ENCODE measurements at regions not wholly inside any gene's neighbourhood (a gene's known extent, or its start where the extent isn't known, plus 50 kb on each side); places are given as distances from the start of the nearest gene placed in this dataset.

GRCh38 chr10:45238896-45239295 lies 76.5 kb downstream of the OR13A1 start:
- dilution Hi-C loops (cut with MboI; ENCODE audit: extremely low pct_ligation_motif_present, low sequenced_read_pairs), result no loop called here
- ChIA-PET POLR2A (no interaction called here), CTCF (no interaction called here)
- no peak overlapping the region for H3K4me2 ChIP-seq (ENCODE audit: insufficient read depth, low read length)
- H3K9me1 ChIP-seq (replicated peaks; ENCODE audit: control insufficient read depth, extremely low read depth, insufficient read depth, low read length), result no peaks in the 10 kb centered on the region
- no peak overlapping the region for H3K4me3 ChIP-seq (replicated peaks in 1 of 3; ENCODE audit: insufficient read depth in 1 of 3, low read depth in 1 of 3, low read length in 3 of 3)
- BruUV-seq (replicated peaks), result no TSS peak
- peak overlapping the region; percentile 92 for H2AFZ ChIP-seq (ENCODE audit: low read depth, low read length)
- H3K4me1 ChIP-seq (ENCODE audit: control insufficient read depth, extremely low read depth, insufficient read depth, low read length), result peaks cover 32% of the 10 kb centered on the region
- H3K36me3 ChIP-seq (ENCODE audit: control insufficient read depth in 2 of 2, extremely low read depth in 1 of 2, insufficient read depth in 2 of 2, low read length in 2 of 2), result no peaks in the 10 kb centered on the region
- intact Hi-C loops (cut with micrococcal nuclease), result no loop called here
- H3K9ac ChIP-seq (replicated peaks; ENCODE audit: extremely low read depth, insufficient read depth, low read length), result no peak overlapping the region
- H3K27me3 ChIP-seq (ENCODE audit: control insufficient read depth in 2 of 2, insufficient read depth in 2 of 2, low read length in 2 of 2), result no peaks in the 10 kb centered on the region
- DNase-seq (ENCODE audit: low read depth, low spot score), result peak; percentile 50
- peak; percentile 40 for FAIRE-seq
- H3K9me3 ChIP-seq (replicated peaks; ENCODE audit: control insufficient read depth, insufficient read depth, low read length), result no peaks in the 10 kb centered on the region
- no peaks in the 10 kb centered on the region for H3K79me2 ChIP-seq (ENCODE audit: control insufficient read depth, insufficient read depth, low read length)
- H4K20me1 ChIP-seq (replicated peaks; ENCODE audit: control insufficient read depth, extremely low read depth, insufficient read depth, low read length), result no peaks in the 10 kb centered on the region
- TF ChIP-seq MAX (IDR thresholded peaks at IDR 0.05; ENCODE audit: insufficient read depth, insufficient read length), result no peak
- no peak for TF ChIP-seq GATA2 (IDR thresholded peaks at IDR 0.05; ENCODE audit: insufficient read depth, insufficient read length, low read depth, low read length)
- no peak for TF ChIP-seq FOS (IDR thresholded peaks at IDR 0.05; ENCODE audit: borderline replicate concordance, insufficient read depth, low read length)
- TF ChIP-seq CTCF (IDR thresholded peaks at IDR 0.05; ENCODE audit: extremely low read depth in 1 of 2, insufficient read depth in 1 of 2, low read depth in 1 of 2, low read length in 2 of 2), result no peak
- TF ChIP-seq JUN (IDR thresholded peaks at IDR 0.05; ENCODE audit: borderline replicate concordance, insufficient read depth, insufficient read length, low read depth), result no peak
- H3K27ac ChIP-seq (ENCODE audit: insufficient read depth, low read depth, low read length), result peak overlapping the region; percentile 22

GRCh38 chr10:45239642-45240041 lies 75.8 kb downstream of the OR13A1 start:
- Histone ChIP-seq H3K9me1 (replicated peaks; ENCODE audit: control insufficient read depth, extremely low read depth, insufficient read depth, low read length) (no peaks in the 10 kb centered on the region), H3K4me3 (replicated peaks in 1 of 3; ENCODE audit: insufficient read depth in 1 of 3, low read depth in 1 of 3, low read length in 3 of 3) (no peak overlapping the region), H3K9me3 (replicated peaks; ENCODE audit: control insufficient read depth, insufficient read depth, low read length) (no peaks in the 10 kb centered on the region), H3K27ac (ENCODE audit: insufficient read depth, low read depth, low read length) (no peak overlapping the region), H3K4me1 (ENCODE audit: control insufficient read depth, extremely low read depth, insufficient read depth, low read length) (peaks cover 32% of the 10 kb centered on the region), H4K20me1 (replicated peaks; ENCODE audit: control insufficient read depth, extremely low read depth, insufficient read depth, low read length) (no peaks in the 10 kb centered on the region), H3K79me2 (ENCODE audit: control insufficient read depth, insufficient read depth, low read length) (no peaks in the 10 kb centered on the region), H3K4me2 (ENCODE audit: insufficient read depth, low read length) (no peak overlapping the region), H3K27me3 (ENCODE audit: control insufficient read depth in 2 of 2, insufficient read depth in 2 of 2, low read length in 2 of 2) (no peaks in the 10 kb centered on the region), H2AFZ (ENCODE audit: low read depth, low read length) (peak overlapping the region; percentile 92), H3K9ac (replicated peaks; ENCODE audit: extremely low read depth, insufficient read depth, low read length) (no peak overlapping the region), H3K36me3 (ENCODE audit: control insufficient read depth in 2 of 2, extremely low read depth in 1 of 2, insufficient read depth in 2 of 2, low read length in 2 of 2) (no peaks in the 10 kb centered on the region)
- DNase-seq (ENCODE audit: low read depth, low spot score), result peak; percentile 36
- no peak for TF ChIP-seq MYC (IDR thresholded peaks at IDR 0.05; ENCODE audit: low read depth, low read length)
- no peak for TF ChIP-seq CTCF (IDR thresholded peaks at IDR 0.05; ENCODE audit: extremely low read depth in 1 of 2, insufficient read depth in 1 of 2, low read depth in 1 of 2, low read length in 2 of 2)
- no peak for TF ChIP-seq GATA2 (IDR thresholded peaks at IDR 0.05; ENCODE audit: insufficient read depth, insufficient read length, low read depth, low read length)
- TF ChIP-seq JUN (IDR thresholded peaks at IDR 0.05; ENCODE audit: borderline replicate concordance, insufficient read depth, insufficient read length, low read depth), result no peak
- no peak for TF ChIP-seq POLR2A (IDR thresholded peaks at IDR 0.05; ENCODE audit: low read depth, low read length)
- TF ChIP-seq MAX (IDR thresholded peaks at IDR 0.05; ENCODE audit: insufficient read depth, insufficient read length), result no peak
- no peak for TF ChIP-seq POLR2AphosphoS5 (IDR thresholded peaks at IDR 0.05; ENCODE audit: insufficient read depth, low read depth, low read length)
- no peak for TF ChIP-seq FOS (IDR thresholded peaks at IDR 0.05; ENCODE audit: borderline replicate concordance, insufficient read depth, low read length)
- no peak for TF ChIP-seq EZH2 (IDR thresholded peaks at IDR 0.05; ENCODE audit: borderline replicate concordance, low read depth, low read length, severe bottlenecking)
- intact Hi-C loops (cut with micrococcal nuclease) (no loop called here), dilution Hi-C loops (cut with MboI; ENCODE audit: extremely low pct_ligation_motif_present, low sequenced_read_pairs) (no loop called here)
- FAIRE-seq, result peak; percentile 42
- POLR2A ChIA-PET, result no interaction called here
- CTCF ChIA-PET, result interaction anchor here (3.4 kb wide), 1 partner anchor 10 kb away, joined by 37 read pairs; no protein-coding TSS in a partner anchor
- no TSS peak for BruUV-seq (replicated peaks)
